HG02759 (cell line): ENCODE measurements at regions not wholly inside any gene's neighbourhood (a gene's known extent, or its start where the extent isn't known, plus 50 kb on each side); places are given as distances from the start of the nearest gene placed in this dataset.

Source experiments
- ATAC-seq: cut with Tn5 transposase; IDR thresholded peaks from one replicate; pipeline ENCODE4 v1.9.1; 2021; ENCODE audit warnings: mild to moderate bottlenecking, moderate library complexity; ENCODE audit not compliant: unreplicated experiment

DNA sequence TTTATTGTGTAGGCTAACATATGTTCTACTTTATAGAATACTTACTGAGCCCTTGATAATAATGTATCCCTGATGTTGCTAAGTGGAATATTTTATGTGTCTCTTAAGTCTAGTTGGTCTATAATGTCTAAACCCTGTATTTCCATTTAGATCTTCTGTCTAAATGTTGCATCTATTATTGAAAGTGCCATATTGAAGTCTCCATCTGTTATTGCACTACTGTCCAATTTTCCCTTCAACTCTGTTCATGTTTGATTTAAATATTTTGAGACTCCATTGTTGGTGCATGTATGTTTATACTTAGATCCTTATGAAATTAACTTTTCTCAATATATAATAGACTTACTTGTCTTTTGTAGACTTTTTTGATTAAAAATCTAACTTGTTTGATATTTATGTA lies 924.5 kb upstream of the KCND2 start:
- ATAC-seq = no peak

DNA sequence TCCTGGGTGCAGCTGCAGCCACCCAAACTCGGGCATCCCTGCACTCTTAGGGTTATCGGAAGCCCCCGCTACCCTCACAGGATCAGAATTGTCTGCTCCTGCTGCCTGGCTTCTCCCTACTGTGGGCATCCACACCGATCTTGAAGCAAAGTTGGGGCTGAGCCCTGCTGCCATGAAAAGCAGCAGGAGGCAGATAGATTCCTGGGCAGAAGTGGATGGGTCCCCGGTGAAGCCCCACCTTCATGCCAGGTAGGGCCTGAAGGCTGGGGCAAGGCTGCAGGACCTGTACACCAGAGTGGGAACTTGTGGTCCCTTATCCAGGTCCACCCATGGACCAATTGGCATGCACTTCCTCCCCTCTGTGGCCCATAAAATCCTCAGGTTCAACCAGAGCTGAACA lies 922.6 kb upstream of the KCND2 start:
- ATAC-seq = no peak

DNA sequence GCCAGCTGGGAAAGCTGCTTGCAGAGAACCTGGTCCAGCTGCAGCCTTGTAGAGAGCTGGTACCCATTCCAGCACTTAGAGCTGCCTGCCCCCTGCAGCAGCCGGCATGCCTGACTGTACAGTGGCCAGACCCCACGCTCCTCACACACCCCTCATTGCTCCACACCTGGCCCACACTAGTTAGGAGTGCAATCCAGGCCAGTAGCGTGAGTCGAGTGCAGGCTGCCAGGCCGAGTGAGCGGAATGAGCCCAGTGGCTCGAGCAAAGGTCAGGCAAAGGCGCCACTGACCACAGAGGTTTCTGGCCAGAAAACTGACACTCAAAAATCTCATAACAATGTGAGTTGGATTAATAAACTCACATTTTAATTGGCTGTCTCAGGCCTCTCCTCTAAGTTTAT lies 921.7 kb upstream of the KCND2 start:
- ATAC-seq = no peak

DNA sequence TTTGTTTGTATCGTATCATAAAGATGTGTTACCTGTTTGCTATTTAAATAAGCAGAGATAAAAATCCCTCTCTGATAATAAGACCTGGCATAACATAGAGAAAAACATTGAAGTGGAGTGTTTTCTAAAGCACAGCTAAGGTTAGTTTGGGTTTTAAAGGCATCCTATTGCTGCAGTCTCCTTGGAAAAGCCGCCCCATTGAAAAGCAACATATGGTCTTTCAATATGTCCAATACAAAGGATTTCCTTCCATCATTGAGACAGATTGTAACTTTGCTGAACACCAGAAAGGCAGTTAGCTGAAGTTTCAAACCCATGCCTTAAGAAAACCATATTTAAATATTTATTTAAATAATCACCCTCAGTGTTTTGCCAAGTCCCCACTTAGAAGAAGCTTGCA lies 898.5 kb upstream of the KCND2 start:
- no peak for ATAC-seq

DNA sequence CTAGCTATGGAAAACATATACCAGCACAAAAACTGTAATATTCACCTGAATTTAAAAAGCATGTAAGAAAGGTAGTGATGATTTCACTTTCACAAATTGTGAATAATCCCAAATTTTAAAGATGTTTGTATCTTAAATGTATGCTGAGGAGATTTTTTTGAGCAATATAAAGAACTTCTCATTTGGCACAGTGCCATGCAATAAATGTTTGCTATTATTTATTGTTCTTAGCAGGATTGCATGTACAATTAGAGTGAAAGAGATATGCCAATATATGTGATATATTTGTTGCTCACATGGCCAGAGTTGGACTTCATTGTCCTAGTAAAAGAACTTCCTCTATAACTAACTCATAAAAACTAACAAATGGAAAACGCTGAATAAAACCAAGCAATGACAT lies 895.1 kb upstream of the KCND2 start:
- no peak for ATAC-seq

DNA sequence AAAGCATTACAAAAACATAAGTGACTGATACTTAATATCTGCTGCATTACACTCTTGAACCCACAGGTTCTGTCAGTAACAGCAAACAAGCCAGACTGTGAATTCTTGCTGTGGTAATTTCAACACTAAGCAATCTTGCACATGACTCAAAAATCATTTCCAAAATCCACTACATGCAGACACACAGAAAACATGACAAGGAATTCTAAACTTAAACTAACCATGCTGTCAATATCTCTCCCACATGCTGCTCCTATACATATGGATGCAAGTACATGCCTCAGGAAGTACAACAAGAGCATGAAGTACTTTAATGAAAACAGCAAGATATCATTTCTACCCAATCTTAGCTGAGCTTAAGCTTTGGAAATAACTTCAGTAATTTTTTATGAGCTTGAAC lies 890.2 kb upstream of the KCND2 start:
- no peak for ATAC-seq

DNA sequence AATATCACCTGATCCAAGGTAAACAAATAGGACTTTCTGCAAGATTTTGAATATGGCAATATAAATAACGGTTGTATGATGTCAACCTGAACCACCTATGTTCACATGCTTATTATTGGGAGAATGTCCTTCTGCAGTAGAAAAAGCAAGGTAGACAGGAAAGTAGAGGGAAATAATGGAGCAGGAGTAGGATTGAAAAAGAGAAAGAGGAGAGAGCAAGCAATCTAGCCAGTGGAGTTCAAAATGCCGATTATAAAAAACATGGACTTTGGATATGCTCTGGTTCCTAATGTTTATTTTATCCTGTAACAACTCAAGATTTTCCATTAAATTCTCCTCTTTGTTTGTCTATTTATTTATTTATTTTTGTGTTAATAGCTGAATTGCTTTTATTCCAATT lies 878.0 kb upstream of the KCND2 start:
- no peak for ATAC-seq

DNA sequence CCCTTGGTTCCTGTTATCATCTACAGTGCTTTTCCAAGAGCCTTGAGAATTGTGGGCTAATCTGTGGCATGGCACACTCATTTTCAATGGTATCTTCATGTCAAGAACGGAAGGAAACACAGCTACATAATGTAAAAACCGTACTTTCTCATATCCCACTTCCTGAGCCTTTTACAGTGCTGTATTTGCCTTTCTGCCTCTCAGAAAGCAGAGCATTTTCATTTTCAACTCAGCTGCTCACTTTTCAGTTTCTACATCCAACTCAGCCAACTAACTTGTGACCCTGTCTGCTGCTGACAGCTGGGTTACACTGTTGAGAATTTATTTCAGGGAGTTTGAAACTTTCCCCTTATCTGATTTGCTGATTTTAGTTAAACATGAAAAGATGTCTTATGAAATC lies 875.8 kb upstream of the KCND2 start:
- peak; percentile 78 for ATAC-seq

DNA sequence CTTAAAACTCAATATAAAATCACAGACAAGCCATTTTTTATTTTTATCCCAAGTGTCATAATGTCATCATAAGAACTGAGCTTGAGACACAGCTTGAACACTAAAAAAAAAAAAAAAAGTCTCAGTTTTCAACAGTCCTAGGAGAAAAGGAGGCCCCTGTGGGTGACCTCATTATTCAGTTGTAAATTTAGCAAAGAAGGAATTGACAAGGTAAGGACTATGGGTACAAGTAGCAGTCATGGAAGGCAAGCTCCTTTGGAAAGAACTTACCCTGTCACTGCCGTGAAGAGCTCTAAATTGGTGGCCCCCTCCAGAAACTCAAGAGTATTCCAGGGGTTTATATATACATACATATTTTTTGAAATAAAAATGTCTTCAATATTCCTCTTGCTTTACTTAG lies 864.4 kb upstream of the KCND2 start:
- ATAC-seq = no peak

DNA sequence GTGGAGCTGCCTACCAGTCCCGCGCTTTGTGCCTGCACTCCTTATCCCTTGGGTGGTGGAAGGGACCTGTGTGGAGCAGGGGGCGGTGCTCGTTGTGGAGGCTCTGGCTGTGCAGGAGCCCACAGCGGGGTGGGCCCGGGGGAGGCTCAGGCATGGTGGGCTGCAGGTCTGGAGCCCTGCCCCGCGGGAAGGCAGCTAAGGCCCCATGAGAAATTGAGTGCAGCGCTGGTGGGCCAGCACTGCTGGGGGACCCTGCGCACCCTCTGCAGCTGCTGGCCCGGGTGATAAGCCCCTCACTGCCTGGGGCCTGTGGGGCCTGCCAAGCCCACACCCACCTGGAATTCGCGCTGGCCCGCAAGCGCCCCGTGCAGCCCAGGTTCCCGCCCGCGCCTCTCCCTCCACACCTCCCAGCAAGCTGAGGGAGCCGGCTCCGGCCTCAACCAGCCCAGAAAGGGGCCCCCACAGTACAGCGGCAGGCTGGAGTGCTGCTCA lies 859.6 kb upstream of the KCND2 start:
- ATAC-seq = no peak

DNA sequence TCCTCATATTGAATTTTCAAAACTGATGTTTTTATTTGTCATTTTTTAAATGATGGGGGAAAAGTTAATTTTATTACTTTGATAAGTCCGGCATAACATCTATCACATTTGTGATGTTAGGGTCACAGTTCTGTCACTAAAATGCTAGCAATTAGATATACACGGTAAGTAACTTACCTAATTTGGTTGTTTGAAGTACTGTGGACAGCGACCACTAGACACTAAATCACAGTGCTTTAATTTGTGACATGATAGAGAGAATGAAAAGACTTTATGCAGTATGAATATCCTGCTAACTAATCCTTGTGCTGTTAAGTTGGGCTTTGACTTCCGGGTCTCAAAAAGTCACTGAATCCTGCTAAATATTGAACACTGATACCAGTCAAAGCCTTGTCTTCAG lies 857.3 kb upstream of the KCND2 start:
- ATAC-seq = no peak

DNA sequence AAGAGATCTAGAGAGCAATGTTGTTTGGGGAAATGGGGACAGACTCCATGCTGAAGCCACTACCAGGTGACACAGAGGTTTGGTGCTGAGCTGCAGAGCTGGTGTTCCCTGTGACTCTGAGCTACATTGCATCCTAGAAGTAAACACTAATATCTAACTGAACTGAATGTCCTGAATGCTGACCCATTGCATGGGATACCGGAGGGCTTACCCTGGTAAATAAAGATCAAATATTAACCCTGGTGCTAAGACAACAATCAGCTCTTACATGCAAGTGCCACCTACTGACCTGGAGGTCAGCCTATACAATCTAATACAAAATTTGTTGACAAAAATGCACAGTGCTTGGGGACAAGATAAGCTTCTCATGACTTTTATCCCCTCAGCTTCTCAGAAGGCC lies 851.3 kb upstream of the KCND2 start:
- no peak for ATAC-seq

DNA sequence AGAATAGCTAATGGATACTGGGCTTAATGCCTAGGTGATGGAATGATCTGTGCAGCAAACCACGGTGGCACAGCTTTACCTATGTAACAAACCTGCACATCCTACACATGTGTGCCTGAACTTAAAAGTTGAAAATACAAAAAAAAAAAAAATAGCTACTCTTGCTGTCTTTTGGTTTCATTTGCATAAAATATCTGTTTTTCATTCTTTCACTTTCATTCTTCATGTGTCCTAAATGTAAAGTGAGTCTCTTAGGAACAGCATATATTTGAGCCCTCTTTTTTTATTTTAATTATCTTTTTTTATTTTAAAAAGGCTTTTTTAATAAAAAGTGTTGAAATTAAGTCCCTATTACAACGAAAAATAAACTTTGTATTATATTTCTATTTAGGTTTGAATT lies 836.1 kb upstream of the KCND2 start:
- peak; percentile 49 for ATAC-seq

DNA sequence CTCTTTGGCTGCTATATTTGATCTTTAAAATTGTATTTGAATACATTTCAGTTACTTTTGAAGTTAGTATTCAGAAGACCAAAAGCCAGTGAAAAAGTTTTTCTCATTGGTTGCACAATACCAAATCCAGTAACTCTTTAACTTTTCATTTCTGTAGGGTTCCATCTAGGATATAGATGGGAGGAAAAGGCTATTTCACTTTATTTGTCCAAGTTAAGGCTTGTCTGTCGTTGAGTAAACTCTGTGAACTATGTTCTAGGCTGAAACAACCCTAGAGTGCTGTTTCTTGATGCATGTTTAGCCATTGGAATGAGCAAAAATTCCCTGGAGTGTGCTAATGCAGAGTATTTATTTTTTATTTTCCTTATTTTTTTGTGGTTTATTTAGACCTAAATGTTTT lies 834.7 kb upstream of the KCND2 start:
- no peak for ATAC-seq

DNA sequence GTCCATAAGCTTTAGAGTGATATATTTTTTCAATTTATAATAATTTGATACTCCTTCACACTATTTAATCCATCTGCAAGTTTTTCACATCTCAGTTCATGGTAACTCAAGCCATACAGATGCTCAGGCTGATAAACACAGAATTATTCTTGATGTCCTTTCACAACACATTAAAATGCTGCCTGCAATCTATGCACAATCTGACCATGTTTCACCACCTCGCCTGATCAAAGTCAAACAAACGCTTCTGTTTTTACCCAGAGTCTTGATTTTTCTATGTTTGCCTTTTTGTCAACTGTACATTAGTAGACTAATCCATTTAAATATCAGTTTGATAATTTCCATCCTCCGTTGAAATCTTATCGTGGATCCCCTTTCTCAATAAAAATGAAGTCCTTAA lies 833.8 kb upstream of the KCND2 start:
- ATAC-seq = no peak

DNA sequence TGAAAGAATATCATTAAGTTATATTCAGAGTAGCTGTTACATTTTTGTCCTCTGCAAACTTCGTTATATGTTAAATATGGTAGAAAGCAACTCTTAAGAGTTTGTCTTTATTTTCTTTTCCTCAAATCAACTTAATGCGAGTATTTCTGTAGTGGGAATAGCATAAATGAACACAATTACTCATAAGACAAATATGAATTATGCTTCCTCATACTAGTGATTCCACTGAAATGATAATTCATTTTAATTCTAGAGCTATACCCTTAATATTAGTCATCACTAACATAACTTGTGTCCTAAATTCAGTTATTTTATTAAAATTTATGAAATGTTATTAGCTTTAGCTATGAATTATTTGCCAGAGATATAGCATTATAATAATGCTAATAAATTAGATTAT lies 820.6 kb upstream of the KCND2 start:
- no peak for ATAC-seq

DNA sequence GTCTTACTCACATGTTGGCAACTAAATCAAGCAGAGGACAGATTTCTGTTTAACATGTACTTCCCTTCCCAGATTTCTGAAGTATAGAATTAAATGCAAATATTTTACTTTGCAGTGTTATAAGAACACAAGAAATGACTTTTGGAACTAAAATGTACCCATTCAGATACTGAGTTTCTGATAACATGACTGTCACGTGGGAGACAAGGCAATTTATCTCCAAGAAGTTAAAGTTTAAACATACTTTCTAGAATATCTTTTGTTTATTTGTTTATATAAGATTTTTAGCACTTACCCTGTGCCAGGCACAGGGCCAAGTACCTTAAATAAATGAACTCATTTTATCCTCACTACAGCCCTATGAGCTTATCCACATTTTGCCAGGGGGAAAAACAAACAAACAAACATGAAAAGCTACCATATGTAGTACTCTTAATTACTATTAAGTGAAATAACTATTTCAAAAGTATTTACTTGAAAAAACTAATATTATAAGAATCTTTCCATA lies 807.1 kb upstream of the KCND2 start:
- no peak for ATAC-seq

DNA sequence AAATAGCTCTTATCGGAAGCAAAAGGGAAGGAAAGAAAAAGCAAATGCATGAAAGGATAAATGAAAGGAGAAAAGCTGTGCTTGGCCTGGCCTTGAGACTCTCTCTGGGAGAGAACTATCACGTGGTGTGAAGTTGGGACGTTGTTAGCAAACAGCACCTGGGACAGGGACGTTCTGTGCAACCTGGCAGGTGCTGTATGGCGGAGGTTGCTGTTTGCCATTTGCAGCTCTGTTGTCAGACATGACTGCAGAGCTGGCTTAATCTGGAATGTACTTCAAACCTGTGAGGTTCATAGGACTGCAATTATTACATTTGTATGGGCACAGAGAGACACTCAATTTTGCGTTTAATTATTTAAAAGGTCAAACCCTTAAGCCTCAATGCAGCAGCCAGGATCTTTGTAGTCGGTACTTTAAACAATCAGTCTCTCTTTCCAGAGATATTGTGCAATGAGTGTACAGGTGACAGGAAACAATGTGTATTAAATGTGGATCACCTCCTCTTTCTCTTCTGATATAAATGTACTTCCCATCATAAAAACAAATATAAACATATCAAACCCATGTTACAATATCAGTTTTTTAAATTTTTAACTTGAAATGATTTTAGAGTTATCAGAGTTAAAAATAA lies 800.5 kb upstream of the KCND2 start:
- no peak for ATAC-seq

DNA sequence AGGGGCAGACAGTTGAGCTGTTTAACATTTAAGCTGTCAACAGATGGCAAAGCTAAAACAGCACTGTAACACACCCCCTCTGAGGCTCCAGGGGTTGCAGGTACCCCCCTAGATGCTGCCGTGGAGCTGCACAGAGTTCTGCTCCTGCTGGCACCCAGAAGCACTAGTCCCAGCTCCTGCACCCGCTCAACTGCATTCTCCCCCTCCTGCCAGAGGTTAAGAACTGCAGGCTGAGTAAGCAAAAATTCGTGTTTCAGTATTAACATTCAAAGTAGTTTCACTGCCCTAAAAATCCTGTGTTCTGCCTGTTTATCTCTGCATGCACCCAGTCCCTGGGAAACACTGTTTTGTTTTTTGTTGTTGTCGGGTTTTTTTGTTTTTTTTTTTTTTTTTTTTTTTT lies 790.8 kb upstream of the KCND2 start:
- peak; percentile 96 for ATAC-seq

DNA sequence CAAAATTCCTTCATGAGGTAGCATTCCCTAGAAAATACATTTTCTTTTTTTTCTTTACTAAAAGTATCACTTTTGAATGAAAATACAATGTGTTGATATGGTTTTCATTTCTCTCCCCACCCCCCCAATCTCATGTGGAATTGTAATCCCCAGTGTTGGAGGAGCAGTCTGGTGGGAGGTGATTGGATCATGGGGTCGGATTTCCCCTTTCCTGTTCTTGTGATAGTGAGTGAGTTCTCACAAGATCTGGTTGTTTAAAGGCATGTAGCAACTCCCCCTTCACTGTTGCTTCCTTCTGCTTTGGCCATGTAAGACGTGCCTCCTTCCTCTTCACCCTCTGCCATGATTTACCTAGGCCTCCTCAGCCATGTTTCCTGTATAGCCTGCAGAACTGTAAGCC lies 790.3 kb upstream of the KCND2 start:
- ATAC-seq = no peak

DNA sequence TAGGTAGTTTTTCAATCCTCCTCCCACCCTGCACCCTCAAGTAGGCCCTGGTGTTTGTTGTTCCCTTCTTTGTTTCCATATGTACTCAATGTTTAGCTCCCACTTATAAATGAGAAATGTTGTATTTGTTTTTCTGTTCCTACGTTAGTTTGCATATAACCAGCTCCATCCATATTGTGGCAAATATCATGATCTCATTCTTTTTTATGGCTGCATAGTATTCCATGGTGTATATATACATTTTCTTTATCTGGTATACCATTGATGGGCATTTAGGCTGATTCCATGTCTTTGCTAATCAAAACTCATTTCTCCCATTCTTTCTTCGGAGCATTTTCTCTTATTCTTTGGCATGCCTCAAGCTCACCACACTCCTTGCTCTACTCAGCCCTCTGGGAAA lies 789.6 kb upstream of the KCND2 start:
- no peak for ATAC-seq

DNA sequence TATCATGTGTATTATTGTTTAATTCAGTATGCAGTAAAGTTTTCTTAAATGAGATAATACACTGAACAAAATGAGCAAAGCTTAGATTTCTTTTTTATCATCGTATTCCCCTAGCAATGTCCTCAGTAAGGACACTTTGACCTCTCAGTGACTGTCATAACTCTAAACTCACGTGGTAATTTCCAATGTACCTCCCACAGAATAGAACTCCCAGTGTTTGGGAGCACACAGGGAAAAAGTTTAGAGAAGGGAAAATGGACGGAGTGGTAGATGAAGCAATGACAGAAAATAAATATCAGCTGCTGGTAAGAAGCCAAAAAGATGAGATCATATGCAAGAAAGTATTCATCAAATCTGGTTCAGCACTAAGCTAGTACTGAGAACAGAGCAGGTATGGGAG lies 758.6 kb upstream of the KCND2 start:
- no peak for ATAC-seq

DNA sequence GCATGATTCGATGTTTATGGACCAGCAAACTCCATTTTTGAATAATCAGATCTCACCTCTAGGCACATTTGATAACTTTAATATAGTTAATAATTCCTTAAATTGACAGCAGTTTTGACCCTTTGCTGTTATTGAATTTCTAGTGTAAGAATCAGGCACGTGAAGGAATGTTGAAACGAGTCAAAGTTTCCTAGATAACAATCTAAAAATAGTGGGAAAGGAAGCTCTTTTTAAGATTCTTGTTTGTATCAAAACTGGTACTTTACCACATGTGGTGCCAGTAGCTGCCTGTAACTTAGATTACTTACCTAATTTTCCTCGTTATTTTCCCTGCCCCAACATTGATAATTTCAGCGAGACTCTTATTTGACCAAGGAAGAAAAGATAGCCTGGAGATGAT lies 757.8 kb upstream of the KCND2 start:
- ATAC-seq = no peak
